Breast epithelium (tissue), 4 donors: ENCODE measurements at regions not wholly inside any gene's neighbourhood (a gene's known extent, or its start where the extent isn't known, plus 50 kb on each side); places are given as distances from the start of the nearest gene placed in this dataset.

Experiments
- DNase-seq, 2 donors: peaks; one replicate each; pipeline ENCODE4 v3.0.0-alpha.2; 2019; ENCODE audit warnings: low spot score in 2 of 2
- H3K27ac ChIP-seq, 2 donors: fragments of 200-600 bp; sonication (generic) in 1 of 2; one replicate each; pipeline ENCODE4 v1.5.1; 2016 to 2019; ENCODE audit warnings: mild to moderate bottlenecking in 1 of 2
- H3K27me3 ChIP-seq, 2 donors: fragments of 200-600 bp; sonication (generic) in 1 of 2; one replicate each; pipeline versions ENCODE4 v1.5.1 to v1.6.0; 2017 to 2019; ENCODE audit warnings: control low read depth in 1 of 2, mild to moderate bottlenecking in 1 of 2
- H3K36me3 ChIP-seq: fragments of 200-600 bp; one replicate; pipeline ENCODE4 v1.5.1; 2019
- H3K4me1 ChIP-seq, 2 donors: fragments of 200-600 bp; sonication (generic); one replicate each; pipeline ENCODE4 v1.5.1; 2016 to 2019; ENCODE audit warnings: control low read depth in 1 of 2
- H3K4me3 ChIP-seq, 3 donors: fragments of 200-600 bp; sonication (generic); 1 replicate in 2 of 3; 2 replicates in 1 of 3; pipeline ENCODE4 v1.5.1; 2016 to 2019; ENCODE audit warnings: mild to moderate bottlenecking in 3 of 3, moderate library complexity in 2 of 3
- H3K9me3 ChIP-seq, 2 donors: fragments of 200-600 bp; sonication (generic) in 1 of 2; one replicate each; pipeline ENCODE4 v1.5.1; 2016 to 2019; ENCODE audit warnings: control low read depth in 1 of 2
- CTCF ChIP-seq, 3 donors: fragments of 450-650 bp; IDR thresholded peaks; one replicate each; pipeline ENCODE4 v1.5.1; 2016 to 2017; ENCODE audit warnings: antibody characterized with exemption in 3 of 3, mild to moderate bottlenecking in 3 of 3, moderate library complexity in 3 of 3
- POLR2A ChIP-seq: fragments of 450-650 bp; IDR thresholded peaks from one replicate; pipeline ENCODE4 v1.6.1; 2016; ENCODE audit warnings: antibody characterized with exemption, mild to moderate bottlenecking, moderate library complexity
- POLR2AphosphoS5 ChIP-seq, 3 donors: sonication (generic); formaldehyde crosslinking; IDR thresholded peaks; one replicate each; pipeline ENCODE4 v1.6.1; 2017; ENCODE audit warnings: antibody characterized with exemption in 3 of 3
- intact Hi-C: fragments of 100-400 bp; cut with DNase I; formaldehyde crosslinking; loops from one replicate; pipeline ENCODE4 v1.15.1; 2023; ENCODE audit warnings: low total_unique reads

GRCh38 chr1:58284225-58284510 lies 262.4 kb downstream of the OMA1 start:
- Histone ChIP-seq H3K9me3 (no peaks in the 10 kb centered on the region), H3K27me3 (no peaks in the 10 kb centered on the region), H3K36me3 (no peaks in the 10 kb centered on the region), H3K27ac (no peak overlapping the region), H3K4me3 (no peak overlapping the region), H3K4me1 (no peaks in the 10 kb centered on the region)
- no peak for DNase-seq
- intact Hi-C loops = no loop called here
- TF ChIP-seq POLR2A (no peak), POLR2AphosphoS5 (IDR thresholded peaks at IDR 0.05) (no peak), CTCF (IDR thresholded peaks at IDR 0.05) (no peak)

- no peak overlapping the region for H3K27ac ChIP-seq
- no peaks in the 10 kb centered on the region for H3K4me1 ChIP-seq
- intact Hi-C loops = no loop called here
- no peaks in the 10 kb centered on the region for H3K36me3 ChIP-seq
- no peak overlapping the region for H3K4me3 ChIP-seq
- TF ChIP-seq POLR2A (no peak), POLR2AphosphoS5 (IDR thresholded peaks at IDR 0.05) (no peak), CTCF (IDR thresholded peaks at IDR 0.05) (no peak)
- no peak for DNase-seq
- no peaks in the 10 kb centered on the region for H3K27me3 ChIP-seq
- H3K9me3 ChIP-seq = no peaks in the 10 kb centered on the region
Observed at GRCh38 chr1:58283388-58284224, 262.9 kb downstream of the OMA1 start.

GRCh38 chr1:58282623-58283387 lies 263.7 kb downstream of the OMA1 start:
- DNase-seq = no peak
- Histone ChIP-seq H3K9me3 (no peaks in the 10 kb centered on the region), H3K4me1 (no peaks in the 10 kb centered on the region), H3K36me3 (no peaks in the 10 kb centered on the region), H3K27me3 (no peaks in the 10 kb centered on the region), H3K4me3 (no peak overlapping the region), H3K27ac (no peak overlapping the region)
- TF ChIP-seq POLR2AphosphoS5 (IDR thresholded peaks at IDR 0.05) (no peak), CTCF (IDR thresholded peaks at IDR 0.05) (no peak), POLR2A (no peak)
- intact Hi-C loops = no loop called here

- Histone ChIP-seq H3K4me3 (no peak overlapping the region), H3K36me3 (no peaks in the 10 kb centered on the region), H3K27me3 (no peaks in the 10 kb centered on the region), H3K9me3 (no peaks in the 10 kb centered on the region), H3K27ac (no peak overlapping the region), H3K4me1 (no peaks in the 10 kb centered on the region)
- intact Hi-C loops = no loop called here
- TF ChIP-seq POLR2AphosphoS5 (IDR thresholded peaks at IDR 0.05) (no peak), POLR2A (no peak), CTCF (IDR thresholded peaks at IDR 0.05) (no peak)
- no peak for DNase-seq
Observed at GRCh38 chr1:58266242-58266641, 280.3 kb downstream of the OMA1 start.

- Histone ChIP-seq H3K9me3 (no peaks in the 10 kb centered on the region), H3K27me3 (no peaks in the 10 kb centered on the region), H3K27ac (no peak overlapping the region), H3K4me1 (no peaks in the 10 kb centered on the region), H3K4me3 (no peak overlapping the region), H3K36me3 (no peaks in the 10 kb centered on the region)
- DNase-seq = no peak
- no peak for TF ChIP-seq CTCF (IDR thresholded peaks at IDR 0.05)
- no peak for TF ChIP-seq POLR2AphosphoS5 (IDR thresholded peaks at IDR 0.05)
- TF ChIP-seq POLR2A = no peak
- intact Hi-C loops = no loop called here
Observed at GRCh38 chr1:58264462-58264861, 282.1 kb downstream of the OMA1 start.
